ENCODE measurements at regions not wholly inside any gene's neighbourhood (a gene's known extent, or its start where the extent isn't known, plus 50 kb on each side); places are given as distances from the start of the nearest gene placed in this dataset.
A peak's percentile ranks its signal among the peaks of the same experiment; 100 is the strongest.
"Not testable (repeated sequence)": the region's sequence is repeated elsewhere in the genome, so short reads cannot be mapped to it uniquely, and the experiment has no call there.

DNA sequence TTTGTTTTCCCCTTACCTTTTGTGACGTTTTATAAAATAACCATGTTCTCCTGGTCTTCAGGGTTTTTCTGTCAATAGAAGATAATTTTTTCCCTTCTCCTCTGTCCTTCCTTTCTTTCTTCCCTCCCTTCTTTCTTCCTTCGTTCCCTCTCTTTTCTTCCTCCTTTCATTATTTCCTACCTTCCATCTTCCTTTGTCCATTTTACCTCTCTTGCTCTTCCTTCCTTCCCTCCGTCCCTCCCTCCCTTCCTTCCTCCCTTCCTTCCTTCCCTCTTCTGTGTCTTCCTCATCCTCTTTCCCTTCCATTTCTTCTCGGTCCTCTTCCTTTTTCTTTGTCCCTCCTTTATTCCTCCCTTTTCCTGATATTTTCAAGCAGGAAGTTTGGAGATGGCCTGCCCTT is 128.2 kb downstream of the TEX36 start:
- DNase-seq (ENCODE audit: extremely low read depth, low read depth) = no peak

DNA sequence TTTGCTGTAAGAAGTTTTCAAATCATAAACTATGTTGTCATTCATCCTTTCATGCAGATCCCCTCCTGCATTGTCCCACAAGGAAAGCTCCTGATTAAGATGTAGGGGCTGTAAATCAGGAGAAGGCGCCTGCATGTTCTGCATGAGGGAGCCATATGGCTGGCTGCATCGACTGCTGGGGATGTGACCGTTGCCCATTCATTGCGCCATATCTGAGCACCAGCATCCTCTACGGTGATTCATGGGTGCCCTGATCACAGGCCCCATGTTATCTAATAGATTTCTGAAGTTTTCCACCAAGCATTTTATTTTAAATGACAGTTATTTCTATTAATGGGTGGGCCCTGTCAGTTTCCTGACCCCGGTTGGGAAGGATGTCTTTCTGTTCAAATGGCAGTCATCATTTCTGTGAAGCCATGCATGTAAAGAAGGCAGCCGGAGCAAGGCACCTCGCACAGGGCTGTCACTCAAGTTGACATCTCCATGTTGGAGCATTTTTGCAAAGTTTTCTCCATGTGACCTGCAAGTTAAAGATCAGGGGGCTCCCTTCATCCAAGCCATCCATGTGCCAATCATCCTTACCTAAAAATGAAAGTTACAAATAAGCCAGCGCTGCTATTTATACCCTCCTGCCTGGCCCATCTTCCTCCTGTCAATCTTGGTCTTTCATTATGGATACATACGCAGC is 128.8 kb downstream of the TEX36 start:
- DNase-seq (ENCODE audit: extremely low read depth, low read depth) = no peak

DNA sequence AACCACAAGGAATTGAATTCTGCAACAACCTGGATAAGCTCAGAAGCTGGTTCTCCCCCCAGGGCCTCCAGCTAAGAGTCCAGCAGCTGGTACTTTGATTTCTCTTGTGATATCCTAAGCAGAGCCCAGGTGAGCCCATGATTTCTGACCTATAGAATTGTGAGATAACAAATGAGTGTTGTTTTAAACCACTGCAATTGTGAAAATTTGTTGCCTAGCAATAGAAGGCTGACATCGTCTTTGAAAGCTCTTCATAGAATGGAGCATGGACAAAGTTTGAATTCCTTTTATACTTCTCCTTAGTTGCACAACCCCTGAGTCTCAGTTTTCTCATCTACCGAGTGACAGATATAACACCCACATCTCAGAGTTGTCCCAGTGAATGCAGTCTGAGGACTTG is 129.9 kb downstream of the TEX36 start:
- DNase-seq (ENCODE audit: extremely low read depth, low read depth) = no peak

DNA sequence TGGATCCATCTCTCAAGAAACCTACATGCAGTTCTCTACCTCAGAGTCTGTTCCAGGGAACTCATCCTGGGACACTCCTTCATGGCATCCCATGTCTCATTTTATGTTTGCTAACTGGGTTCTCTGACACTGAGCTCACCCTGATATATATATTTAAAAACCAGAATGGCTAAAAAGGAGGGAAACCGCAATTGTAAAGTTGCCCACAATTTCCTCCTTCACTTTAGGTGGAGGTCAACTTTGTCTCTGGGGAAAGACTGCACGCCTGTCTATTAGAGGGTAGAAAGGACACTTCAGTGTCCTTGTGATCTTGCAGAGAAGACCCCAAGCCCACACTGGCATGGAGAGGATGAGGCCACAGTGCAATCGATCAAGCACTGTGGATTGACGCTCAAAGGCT is 131.7 kb downstream of the TEX36 start:
- no peak for DNase-seq (ENCODE audit: extremely low read depth, low read depth)

DNA sequence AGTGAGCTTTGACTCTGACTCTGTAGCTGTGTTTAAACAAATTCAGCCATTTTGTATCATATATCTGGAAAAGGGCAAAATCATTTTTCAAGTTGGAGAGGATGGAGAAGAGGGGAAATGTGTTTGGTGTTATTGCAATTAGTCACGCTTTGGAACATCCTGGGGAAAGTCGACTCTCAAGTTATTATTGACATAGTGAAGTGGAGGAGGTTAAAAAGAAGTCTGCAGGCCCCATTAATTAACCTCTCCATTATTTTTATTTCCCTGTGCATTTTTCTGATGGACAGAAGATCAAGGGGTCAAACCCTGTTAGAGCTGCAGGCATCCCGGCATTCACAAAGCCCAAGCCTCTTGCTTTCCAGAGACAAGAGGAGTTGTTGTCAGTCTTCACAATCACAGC is 132.6 kb downstream of the TEX36 start:
- no peak for DNase-seq (ENCODE audit: extremely low read depth, low read depth)

DNA sequence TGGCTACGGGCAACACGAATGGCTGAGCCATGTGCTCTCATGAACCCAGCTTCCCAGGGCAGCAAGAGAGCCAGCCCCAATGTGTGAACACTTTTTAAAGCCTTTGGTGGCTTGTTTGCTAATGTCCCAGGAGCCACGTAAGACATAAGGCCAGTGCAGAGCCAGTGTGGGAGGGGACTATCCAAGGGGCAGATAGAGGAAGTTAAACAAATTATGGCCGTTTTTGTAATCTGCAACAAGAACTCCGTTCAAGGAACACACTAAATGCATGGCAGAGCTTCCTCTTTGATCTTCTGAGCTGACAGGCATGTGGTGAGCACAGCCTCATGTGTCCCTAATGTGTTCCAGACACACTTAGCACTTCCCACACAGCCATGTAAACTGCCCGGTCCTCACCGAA is 133.3 kb downstream of the TEX36 start:
- no peak for DNase-seq (ENCODE audit: extremely low read depth, low read depth)

DNA sequence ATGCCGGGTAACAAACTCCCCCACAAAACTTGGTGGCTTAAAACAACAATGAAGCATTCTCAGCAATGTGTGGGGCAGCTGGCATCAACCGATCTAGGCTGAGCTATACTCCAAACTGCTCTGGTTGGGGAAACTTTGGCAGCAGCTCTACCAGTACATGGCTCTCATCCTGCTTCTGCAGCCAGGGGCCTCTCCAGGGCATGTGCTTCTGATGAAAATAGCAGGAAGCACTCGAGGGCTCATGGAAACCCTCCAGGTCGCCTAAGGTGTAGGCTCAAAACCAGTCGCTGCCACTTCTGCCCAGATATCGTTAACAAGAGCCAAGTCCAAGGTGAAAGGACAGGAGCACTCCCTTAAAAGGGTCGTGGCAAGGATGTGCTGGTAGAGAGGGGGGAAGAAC is 134.1 kb downstream of the TEX36 start:
- no peak for DNase-seq (ENCODE audit: extremely low read depth, low read depth)

DNA sequence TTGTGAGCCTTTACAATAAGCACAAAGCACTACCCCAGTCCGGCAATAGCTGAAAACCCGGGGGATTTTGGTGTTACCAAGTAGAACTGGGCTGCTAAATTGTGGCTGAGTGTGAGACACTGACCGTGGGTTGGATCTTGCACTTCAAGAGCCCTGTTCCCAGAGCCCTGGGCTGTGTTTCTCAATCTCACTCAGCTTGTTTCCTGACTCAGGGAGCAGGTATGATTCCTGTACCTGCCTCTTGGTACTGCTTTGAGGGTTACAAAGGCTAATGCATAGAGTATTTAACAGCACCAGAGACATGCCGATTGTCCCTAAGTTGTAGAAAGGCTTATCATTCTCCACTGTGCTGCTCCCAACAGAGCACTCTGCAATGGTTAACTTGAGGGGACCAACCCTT is 134.6 kb downstream of the TEX36 start:
- no peak for DNase-seq (ENCODE audit: extremely low read depth, low read depth)

DNA sequence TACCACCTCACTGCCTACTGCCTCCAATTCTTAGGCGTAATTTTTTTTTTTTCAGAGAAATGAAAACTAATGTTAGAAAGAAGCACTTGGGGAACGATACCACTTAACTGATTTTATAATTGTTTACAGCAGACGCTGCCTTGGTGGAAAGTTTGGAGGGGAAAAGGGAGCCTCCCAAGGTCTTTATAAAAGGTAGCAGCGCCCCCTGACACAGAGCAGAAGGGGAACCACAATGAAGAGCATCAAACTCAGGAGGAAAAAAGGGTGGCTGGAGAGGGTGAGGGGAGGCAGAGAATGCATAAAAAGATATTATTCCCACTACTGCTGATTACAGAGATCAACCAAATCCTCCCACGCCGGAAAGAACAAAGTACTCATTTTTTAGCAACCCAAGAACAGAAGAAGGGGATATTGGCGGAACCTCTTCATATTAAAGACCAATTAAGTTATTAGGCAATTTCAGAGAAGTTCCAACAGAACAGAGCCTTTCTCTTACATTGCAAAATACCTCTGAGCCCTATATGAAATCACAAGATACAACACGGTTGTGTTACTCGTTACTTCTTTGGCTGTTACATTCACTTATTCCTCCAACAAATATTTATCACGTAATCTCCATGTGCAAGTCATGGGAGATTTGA is 135.8 kb downstream of the TEX36 start:
- DNase-seq (ENCODE audit: extremely low read depth, low read depth) = no peak

DNA sequence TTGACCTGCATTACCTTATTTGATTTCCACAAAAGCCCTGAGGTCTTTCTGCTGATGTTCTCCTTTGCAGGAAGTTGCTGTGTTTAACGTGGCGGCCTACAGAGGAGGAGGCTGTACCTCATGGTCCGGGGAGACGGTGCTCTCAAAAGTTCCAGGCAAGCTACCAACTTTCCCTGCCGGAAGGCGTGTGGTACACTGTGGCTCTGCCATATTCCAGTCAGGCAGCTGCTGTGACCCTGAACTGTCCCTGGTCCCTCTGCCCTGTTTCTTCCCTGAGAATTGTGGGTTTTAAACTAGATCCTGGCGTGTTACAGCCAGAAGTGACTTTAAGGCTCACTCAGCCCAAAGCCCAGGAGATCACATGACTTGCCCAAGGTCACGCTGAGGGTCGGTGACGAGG is 139.2 kb downstream of the TEX36 start:
- DNase-seq (ENCODE audit: extremely low read depth, low read depth) = no peak

DNA sequence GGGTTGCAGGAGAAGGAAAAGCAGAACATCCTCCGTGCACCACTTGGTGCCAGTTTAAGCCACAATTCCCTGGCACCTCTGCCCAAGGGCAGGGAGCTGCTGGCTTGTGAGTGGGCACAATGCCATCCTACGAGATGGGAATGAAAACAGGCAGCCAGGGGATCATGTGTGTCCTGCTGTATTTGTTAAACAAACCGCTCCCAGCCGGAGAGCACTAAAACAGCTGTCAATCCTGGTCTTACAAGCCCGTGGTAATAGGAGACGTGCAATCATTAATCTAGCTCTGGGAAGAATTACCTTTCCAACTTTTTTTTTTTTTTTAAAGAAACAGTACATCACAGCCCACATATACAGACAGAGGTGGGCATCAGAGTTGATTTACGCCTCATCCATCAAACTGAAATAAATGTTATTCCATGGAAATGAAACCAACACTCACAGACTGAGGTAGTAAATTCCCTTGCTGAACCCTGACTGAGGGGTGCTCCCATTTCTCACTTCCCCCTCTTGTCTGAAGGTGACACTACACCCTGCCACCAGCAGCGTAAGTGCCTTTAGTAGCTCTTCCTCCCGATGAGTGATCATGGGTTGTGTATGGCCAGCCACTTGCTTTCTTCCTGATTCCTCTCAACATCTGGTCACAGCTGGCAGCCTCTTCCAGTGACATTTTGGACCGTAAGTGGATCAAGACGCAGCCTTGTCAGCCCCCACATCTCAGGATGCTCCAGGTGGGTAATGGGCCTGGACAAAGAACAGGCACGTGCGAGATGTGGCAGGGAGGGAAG is 143.8 kb downstream of the TEX36 start:
- no peak for DNase-seq (ENCODE audit: extremely low read depth, low read depth)

DNA sequence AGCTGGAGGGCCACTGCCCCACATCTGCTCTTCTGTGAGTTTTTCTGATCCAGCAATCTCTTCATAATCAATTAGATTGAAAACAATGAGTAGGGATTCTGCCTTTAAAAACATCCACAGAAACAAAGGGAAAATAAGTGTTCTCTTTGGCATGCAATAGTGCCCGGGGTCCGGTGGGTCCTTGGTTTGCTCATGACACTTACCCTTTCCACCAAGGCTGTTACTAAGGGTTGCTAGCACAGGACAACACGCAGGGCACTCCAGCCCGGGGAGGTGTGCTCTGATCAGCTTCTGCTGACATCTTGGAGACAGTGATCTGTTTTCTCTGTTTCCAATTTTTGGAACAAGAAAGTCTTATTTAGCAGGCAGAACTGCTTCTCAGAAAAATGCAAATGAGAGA is 146.7 kb downstream of the TEX36 start:
- DNase-seq (ENCODE audit: extremely low read depth, low read depth) = no peak

DNA sequence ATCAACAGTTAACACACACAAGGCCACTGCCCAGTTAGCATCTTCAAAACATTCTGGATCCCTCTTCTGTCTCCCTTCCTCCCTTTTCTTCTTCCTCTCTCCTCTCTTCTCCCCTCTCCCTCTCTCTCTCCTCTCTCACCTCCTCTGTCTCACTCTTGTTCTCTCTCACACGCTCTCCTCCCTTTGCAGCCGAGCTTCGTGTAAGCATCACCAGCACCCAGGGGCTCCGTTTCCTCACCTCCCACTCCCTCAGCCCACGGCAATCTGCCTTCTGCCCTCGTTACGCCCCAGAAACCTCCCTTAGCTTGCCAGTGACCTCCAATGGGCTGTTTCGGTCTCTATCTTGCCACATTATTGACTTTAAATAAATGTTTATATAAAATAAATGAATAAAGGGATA is 147.4 kb downstream of the TEX36 start:
- no peak for DNase-seq (ENCODE audit: extremely low read depth, low read depth)

DNA sequence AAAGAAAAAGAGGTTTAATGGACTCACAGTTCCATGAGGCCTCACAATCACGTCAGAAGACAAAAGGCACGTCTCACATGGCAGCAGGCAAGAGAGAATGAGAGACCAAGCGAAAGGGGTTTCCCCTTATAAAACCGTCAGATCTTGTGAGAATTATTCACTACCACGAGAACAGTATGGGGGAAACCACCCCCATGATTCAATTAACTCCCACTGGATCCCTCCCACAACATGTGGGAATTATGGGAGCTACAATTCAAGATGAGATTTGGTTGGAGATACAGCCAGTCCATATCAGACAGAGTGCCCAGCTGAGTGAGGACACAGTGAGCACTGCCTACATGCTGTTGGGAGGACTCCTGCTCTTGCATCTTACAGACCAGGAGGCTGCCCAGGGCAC is 148.4 kb downstream of the TEX36 start:
- no peak for DNase-seq (ENCODE audit: extremely low read depth, low read depth)

DNA sequence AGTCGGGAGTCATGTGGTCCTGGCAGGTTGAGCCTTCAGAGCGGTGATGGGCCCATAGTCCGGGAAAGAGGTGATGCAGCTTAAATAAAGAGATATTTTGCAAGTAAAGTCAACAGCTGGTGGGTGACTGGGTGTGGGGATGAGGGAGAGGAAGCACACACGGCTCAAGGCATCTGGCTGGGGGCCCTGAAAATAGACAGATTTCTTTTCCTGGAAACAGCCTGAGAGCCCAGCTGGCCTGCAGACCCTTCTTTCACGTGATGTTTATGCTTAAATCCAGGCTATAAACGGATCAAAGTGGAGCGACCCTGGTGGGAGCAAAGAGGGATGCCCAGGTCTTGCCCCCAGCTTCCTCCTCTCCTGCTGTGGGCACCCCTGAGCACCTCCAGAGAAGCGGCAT is 149.1 kb downstream of the TEX36 start:
- no peak for DNase-seq (ENCODE audit: extremely low read depth, low read depth)

DNA sequence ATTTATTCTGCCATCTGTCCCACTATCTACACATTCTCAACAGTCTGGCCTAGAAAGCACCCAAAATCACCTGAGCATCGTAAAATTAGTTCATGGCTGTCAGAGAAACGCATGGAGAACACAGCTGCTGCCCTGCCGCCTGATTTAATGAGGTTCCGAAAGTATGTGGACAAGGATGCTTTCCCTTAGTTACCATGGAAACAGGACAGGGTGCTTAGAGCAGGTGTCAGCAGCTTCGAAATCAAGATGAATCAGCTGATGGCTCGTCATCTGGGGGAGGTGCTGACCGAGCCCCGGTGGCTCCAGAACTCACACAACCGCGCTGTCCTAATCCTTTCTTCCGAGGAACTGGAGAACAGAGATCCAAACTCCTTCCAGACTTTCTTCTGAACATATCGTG is 151.5 kb downstream of the TEX36 start:
- DNase-seq (ENCODE audit: extremely low read depth, low read depth) = no peak

DNA sequence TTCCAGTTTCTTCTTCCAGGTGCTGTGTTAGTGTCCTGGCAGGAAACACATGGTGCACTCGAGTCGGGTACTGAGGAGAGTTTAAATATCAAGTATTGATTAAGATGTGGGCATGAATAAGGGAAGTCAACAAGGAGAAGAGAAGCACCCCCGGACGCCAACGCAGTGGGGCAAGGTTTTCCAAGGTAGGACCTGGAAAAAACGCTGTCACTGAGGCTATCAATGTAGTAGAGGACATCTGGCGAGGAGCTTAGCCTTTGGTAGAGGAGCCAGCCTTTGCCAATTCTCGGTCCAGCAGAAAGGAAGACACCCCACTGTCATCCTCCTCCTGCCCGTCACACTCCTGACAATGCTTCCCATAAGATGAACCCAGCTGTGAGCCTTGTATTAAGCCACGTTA is 159.6 kb downstream of the TEX36 start:
- no peak for DNase-seq (ENCODE audit: extremely low read depth, low read depth)

DNA sequence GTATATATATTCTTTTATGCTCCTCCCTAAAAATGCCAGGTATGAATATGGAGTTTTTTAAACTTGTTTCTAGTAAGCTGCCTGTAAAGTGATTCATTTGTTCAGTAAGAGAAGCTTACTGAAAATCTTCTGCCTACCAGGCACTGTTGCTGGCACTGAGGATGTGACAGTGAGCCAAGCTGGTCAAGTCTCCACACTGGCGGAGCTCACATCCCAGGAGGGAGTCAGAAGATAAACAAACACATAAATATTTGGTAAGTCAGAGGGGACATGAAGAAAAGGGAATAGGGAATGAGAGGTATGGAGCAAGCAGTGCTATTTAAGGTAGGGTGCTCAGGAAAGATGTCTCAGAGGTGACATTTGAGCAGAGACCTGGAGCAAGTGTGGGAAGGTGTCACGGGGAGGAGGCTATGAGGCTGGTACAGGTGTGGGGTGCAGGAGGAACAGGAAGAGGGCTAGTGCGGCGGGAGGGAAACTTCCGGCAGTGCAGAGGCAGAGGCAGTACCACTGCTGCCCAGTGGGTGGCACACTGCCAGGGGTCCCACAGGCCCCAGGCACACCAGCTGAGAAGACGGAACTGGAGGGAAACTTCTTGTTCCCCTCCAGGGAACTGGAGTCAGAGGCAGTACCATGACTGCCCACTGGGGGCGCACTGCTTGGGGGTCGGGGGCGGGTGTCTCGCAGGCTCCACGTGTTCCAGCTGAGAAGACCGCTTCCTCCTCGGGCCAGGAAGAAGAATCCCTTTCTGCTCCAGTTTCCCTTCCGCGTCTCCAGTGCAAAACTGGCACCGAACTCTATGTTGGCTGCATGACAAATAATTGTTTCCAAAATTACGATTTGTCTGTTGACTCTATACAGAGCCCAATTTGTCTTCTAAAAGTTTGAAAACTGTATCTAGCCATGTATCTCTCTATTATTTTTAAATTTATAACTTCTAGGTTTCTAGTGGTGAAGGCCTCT is 161.0 kb downstream of the TEX36 start:
- peak; percentile 13 for DNase-seq (ENCODE audit: extremely low read depth, low read depth)

DNA sequence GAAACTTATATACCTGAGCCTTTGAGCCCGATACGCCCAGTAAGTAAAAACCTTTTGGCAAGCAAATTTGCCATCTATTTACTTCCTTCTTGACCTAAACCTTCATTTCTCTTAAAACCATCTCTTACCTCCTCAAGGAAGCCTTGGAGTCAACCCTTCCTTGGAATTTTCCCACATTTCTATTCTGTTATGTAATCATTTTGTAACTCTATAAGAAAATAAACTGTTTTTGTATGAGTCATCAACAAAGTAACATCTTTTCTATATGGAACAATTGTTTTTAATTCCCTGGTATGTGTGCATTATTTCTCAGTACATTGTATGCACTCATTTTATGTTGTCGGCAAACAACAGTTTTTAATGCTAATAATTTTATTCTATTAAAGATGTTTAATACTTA is 162.0 kb downstream of the TEX36 start:
- no peak for DNase-seq (ENCODE audit: extremely low read depth, low read depth)

DNA sequence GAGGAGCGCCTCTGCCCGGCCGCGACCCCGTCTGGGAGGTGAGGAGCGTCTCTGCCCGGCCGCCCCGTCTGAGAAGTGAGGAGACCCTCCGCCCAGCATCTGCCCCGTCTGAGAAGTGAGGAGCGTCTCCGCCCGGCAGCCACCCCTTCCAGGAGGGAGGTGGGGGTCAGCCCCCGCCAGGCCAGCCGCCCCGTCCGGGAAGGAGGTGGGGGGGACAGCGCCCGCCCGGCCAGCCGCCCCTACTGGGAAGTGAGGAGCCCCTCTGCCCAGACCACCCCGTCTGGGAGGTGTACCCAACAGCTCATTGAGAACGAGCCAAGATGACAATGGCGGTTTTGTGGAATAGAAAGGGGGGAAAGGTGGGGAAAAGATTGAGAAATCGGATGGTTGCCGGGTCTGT is 164.6 kb downstream of the TEX36 start:
- not testable (repeated sequence) for DNase-seq (ENCODE audit: extremely low read depth, low read depth)

DNA sequence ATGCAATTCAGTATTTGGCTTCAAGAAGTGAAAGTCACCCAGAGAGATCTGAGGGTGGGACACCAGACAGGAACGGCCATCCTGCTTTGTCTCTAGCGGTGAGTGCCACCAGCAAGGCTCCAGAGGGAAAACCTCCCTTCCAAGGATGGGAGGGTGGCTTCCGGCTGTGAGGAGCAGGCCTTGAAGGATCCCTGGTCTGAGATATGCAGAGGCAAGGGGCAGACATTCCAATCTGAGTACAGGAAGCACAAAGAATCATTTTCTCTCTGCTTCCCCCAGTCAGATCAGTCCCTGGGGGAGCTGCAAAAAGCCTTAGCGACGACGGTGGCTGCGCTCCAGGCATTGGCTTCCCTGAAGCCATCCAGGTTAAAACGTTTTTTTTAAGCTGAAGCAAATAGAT is 167.4 kb downstream of the TEX36 start:
- no peak for DNase-seq (ENCODE audit: extremely low read depth, low read depth)
